Epithelial cell of esophagus (primary cell): ENCODE measurements at regions not wholly inside any gene's neighbourhood (a gene's known extent, or its start where the extent isn't known, plus 50 kb on each side); places are given as distances from the start of the nearest gene placed in this dataset.

Experiments used
- DNase-seq: peaks from one replicate; pipeline ENCODE4 v3.0.0; 2010; ENCODE audit warnings: low read depth
- H3K4me3 ChIP-seq: 2 replicates; pipeline ENCODE4 v1.5.1; 2011; ENCODE audit warnings: mild to moderate bottlenecking, low read length, control low read depth
- TF ChIP-seq, protein P1 (sequence below): IDR thresholded peaks from 2 replicates; pipeline ENCODE4 v1.5.1; 2011; ENCODE audit warnings: low read depth, mild to moderate bottlenecking, low read length, control low read depth, inconsistent platforms; ENCODE audit not compliant: insufficient read depth; ENCODE audit errors: missing control alignments

DNA sequence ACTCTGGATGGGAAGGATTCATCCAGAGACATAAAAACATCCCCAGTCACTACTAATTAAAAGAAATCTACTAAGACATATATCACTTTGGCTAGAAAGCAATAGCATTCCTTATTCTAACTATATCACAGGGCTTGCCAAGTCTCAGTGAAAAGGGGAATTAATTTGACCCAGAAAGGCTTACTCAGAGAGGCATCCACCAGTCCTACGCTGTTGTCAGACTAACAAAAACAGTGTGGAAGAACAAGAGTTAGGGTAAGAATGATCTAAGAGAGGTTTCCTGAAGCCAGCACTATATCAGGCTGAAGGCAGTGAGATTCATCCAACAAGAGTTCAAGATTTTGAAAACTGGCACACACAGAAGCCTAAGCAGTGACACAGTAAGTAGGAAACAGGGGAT lies 126.1 kb downstream of the GDAP2 start:
- H3K4me3 ChIP-seq = no peak overlapping the region
- TF ChIP-seq, protein P1, sequence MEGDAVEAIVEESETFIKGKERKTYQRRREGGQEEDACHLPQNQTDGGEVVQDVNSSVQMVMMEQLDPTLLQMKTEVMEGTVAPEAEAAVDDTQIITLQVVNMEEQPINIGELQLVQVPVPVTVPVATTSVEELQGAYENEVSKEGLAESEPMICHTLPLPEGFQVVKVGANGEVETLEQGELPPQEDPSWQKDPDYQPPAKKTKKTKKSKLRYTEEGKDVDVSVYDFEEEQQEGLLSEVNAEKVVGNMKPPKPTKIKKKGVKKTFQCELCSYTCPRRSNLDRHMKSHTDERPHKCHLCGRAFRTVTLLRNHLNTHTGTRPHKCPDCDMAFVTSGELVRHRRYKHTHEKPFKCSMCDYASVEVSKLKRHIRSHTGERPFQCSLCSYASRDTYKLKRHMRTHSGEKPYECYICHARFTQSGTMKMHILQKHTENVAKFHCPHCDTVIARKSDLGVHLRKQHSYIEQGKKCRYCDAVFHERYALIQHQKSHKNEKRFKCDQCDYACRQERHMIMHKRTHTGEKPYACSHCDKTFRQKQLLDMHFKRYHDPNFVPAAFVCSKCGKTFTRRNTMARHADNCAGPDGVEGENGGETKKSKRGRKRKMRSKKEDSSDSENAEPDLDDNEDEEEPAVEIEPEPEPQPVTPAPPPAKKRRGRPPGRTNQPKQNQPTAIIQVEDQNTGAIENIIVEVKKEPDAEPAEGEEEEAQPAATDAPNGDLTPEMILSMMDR = no peak
- no peak for DNase-seq

DNA sequence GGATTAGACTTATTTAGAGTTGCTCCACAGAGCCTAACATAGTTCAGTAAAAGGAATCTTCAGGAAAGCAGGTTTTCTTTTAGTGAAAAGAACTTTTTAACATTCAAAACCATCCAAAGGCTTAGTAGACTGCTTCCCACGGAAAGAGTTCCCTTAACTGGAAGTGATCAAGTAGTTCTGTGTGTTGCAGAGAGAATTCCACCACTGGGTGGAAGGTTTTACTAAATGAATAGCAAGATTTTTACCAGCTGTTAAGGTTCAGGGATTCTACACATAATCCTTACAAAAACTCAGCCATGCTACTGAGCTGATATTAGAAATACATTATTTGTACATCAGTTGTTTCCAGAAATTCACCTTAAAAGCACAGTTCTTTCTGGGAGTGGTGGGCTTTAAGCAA lies 119.7 kb downstream of the GDAP2 start:
- TF ChIP-seq, protein P1 = no peak
- no peak for DNase-seq
- H3K4me3 ChIP-seq = no peak overlapping the region

DNA sequence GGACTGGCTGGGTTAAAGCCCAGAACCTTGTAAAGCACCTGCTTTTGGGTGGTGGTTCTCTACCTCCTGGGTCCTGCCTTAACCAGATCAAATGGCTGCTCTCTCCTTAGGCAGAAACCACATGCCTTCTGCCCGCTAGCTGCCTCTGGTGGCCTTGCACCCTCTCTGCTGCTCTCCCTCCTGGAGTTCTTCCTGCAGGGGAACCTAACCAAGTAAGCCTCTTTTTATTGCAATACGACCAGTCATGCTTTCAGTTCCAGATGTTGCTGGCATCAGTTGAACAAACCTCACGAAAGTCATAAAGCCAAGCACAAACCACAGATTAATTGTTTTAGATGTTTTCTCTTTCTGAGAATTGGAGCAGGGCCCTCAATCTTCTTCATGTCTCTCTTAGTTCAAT lies 118.9 kb downstream of the GDAP2 start:
- TF ChIP-seq, protein P1 = no peak
- DNase-seq = no peak
- no peak overlapping the region for H3K4me3 ChIP-seq

GRCh38 chr1:117812869-117813511 lies 116.4 kb downstream of the GDAP2 start:
- H3K4me3 ChIP-seq = no peak overlapping the region
- DNase-seq = no peak
- TF ChIP-seq, protein P1 = no peak
